KMS-11 (cell line): ENCODE measurements at regions not wholly inside any gene's neighbourhood (a gene's known extent, or its start where the extent isn't known, plus 50 kb on each side); places are given as distances from the start of the nearest gene placed in this dataset.

ENCODE experiments used
- H2AFZ ChIP-seq: fragments of 200-600 bp; sonication (generic); 2 replicates; pipeline ENCODE4 v1.6.1; 2016; ENCODE audit warnings: antibody characterized with exemption, mixed run types, low read depth
- H3K27ac ChIP-seq: fragments of 200-600 bp; sonication (generic); 2 replicates; pipeline ENCODE4 v1.6.1; 2016; ENCODE audit warnings: mild to moderate bottlenecking, mixed run types
- H3K27me3 ChIP-seq: fragments of 200-600 bp; sonication (generic); 2 replicates; pipeline ENCODE4 v1.6.1; 2017; ENCODE audit warnings: mild to moderate bottlenecking, low read depth, mixed run types, moderate library complexity; ENCODE audit not compliant: insufficient read depth
- H3K36me3 ChIP-seq: fragments of 200-600 bp; sonication (generic); 2 replicates; pipeline ENCODE4 v1.6.1; 2017; ENCODE audit warnings: mild to moderate bottlenecking, mixed run types; ENCODE audit not compliant: insufficient read depth
- H3K4me1 ChIP-seq: fragments of 200-600 bp; sonication (generic); 2 replicates; pipeline ENCODE4 v1.6.1; 2016; ENCODE audit warnings: mild to moderate bottlenecking, low read depth, mixed run types; ENCODE audit not compliant: poor library complexity, severe bottlenecking
- H3K4me2 ChIP-seq: fragments of 200-600 bp; sonication (generic); 2 replicates; pipeline ENCODE4 v1.7.0; 2016; ENCODE audit warnings: mild to moderate bottlenecking, mixed run types
- H3K4me3 ChIP-seq: fragments of 200-600 bp; sonication (generic); IDR thresholded peaks from 2 replicates; pipeline ENCODE4 v1.6.1; 2017; ENCODE audit warnings: low read depth, low read length, mixed read lengths; ENCODE audit not compliant: insufficient read depth
- H3K79me2 ChIP-seq: fragments of 200-600 bp; sonication (generic); 2 replicates; pipeline ENCODE4 v1.6.1; 2016; ENCODE audit warnings: low read depth, mixed run types; ENCODE audit not compliant: insufficient read depth
- H3K9ac ChIP-seq: fragments of 200-600 bp; sonication (generic); 2 replicates; pipeline ENCODE4 v1.6.1; 2016; ENCODE audit warnings: mild to moderate bottlenecking, mixed run types
- H4K20me1 ChIP-seq: fragments of 200-600 bp; sonication (generic); 2 replicates; pipeline ENCODE4 v1.6.1; 2016; ENCODE audit warnings: mild to moderate bottlenecking, mixed run types; ENCODE audit not compliant: insufficient read depth
- CTCF ChIP-seq: fragments of 200-600 bp; sonication (generic); conservative IDR thresholded peaks from 2 replicates; pipeline ENCODE4 v1.6.1; 2017; ENCODE audit warnings: low read depth, mild to moderate bottlenecking, antibody characterized with exemption, low read length, moderate library complexity, mixed read lengths

- no peaks in the 10 kb centered on the region for H4K20me1 ChIP-seq
- TF ChIP-seq CTCF: no peak
- no peak overlapping the region for H3K4me2 ChIP-seq
- no peaks in the 10 kb centered on the region for H3K27me3 ChIP-seq
- H3K79me2 ChIP-seq: no peaks in the 10 kb centered on the region
- H2AFZ ChIP-seq: no peak overlapping the region
- H3K27ac ChIP-seq: no peak overlapping the region
- no peak overlapping the region for H3K9ac ChIP-seq
- H3K36me3 ChIP-seq: no peaks in the 10 kb centered on the region
- no peaks in the 10 kb centered on the region for H3K4me1 ChIP-seq
- H3K4me3 ChIP-seq: no peak overlapping the region
Observed at GRCh38 chr7:114755856-114756255, 166.0 kb upstream of the MDFIC start.

GRCh38 chr7:114758661-114759227 lies 163.2 kb upstream of the MDFIC start:
- H3K36me3 ChIP-seq: no peaks in the 10 kb centered on the region
- no peaks in the 10 kb centered on the region for H3K27me3 ChIP-seq
- H3K27ac ChIP-seq: no peak overlapping the region
- H3K79me2 ChIP-seq: no peaks in the 10 kb centered on the region
- no peaks in the 10 kb centered on the region for H4K20me1 ChIP-seq
- H3K9ac ChIP-seq: no peak overlapping the region
- TF ChIP-seq CTCF: no peak
- no peak overlapping the region for H2AFZ ChIP-seq
- H3K4me3 ChIP-seq: no peak overlapping the region
- no peaks in the 10 kb centered on the region for H3K4me1 ChIP-seq
- no peak overlapping the region for H3K4me2 ChIP-seq

- Histone ChIP-seq H3K27ac (no peak overlapping the region), H3K4me2 (no peak overlapping the region), H3K27me3 (no peaks in the 10 kb centered on the region), H3K79me2 (no peaks in the 10 kb centered on the region), H3K9ac (no peak overlapping the region), H3K4me1 (no peaks in the 10 kb centered on the region), H3K36me3 (no peaks in the 10 kb centered on the region), H2AFZ (no peak overlapping the region), H3K4me3 (no peak overlapping the region), H4K20me1 (no peaks in the 10 kb centered on the region)
- TF ChIP-seq CTCF: no peak
Observed at GRCh38 chr7:114759347-114760062, 162.4 kb upstream of the MDFIC start.

- no peak overlapping the region for H3K4me3 ChIP-seq
- H3K4me2 ChIP-seq: no peak overlapping the region
- no peak overlapping the region for H3K27ac ChIP-seq
- no peaks in the 10 kb centered on the region for H3K79me2 ChIP-seq
- no peaks in the 10 kb centered on the region for H3K27me3 ChIP-seq
- H4K20me1 ChIP-seq: no peaks in the 10 kb centered on the region
- no peaks in the 10 kb centered on the region for H3K36me3 ChIP-seq
- no peak overlapping the region for H2AFZ ChIP-seq
- no peaks in the 10 kb centered on the region for H3K4me1 ChIP-seq
- TF ChIP-seq CTCF: no peak
- no peak overlapping the region for H3K9ac ChIP-seq
Observed at GRCh38 chr7:114760477-114760876, 161.4 kb upstream of the MDFIC start.
